Activated CD8-positive, alpha-beta memory T cell treated with anti-CD3 and anti-CD28 coated beads, Interleukin-2, amount 50 U/mL, for 4 hours (primary cell): ENCODE measurements at regions not wholly inside any gene's neighbourhood (a gene's known extent, or its start where the extent isn't known, plus 50 kb on each side); places are given as distances from the start of the nearest gene placed in this dataset.
"Not testable (repeated sequence)": the region's sequence is repeated elsewhere in the genome, so short reads cannot be mapped to it uniquely, and the experiment has no call there.

ENCODE experiments used
- DNase-seq: peaks from one replicate; pipeline ENCODE4 v3.0.0-alpha.2; 2020

DNA sequence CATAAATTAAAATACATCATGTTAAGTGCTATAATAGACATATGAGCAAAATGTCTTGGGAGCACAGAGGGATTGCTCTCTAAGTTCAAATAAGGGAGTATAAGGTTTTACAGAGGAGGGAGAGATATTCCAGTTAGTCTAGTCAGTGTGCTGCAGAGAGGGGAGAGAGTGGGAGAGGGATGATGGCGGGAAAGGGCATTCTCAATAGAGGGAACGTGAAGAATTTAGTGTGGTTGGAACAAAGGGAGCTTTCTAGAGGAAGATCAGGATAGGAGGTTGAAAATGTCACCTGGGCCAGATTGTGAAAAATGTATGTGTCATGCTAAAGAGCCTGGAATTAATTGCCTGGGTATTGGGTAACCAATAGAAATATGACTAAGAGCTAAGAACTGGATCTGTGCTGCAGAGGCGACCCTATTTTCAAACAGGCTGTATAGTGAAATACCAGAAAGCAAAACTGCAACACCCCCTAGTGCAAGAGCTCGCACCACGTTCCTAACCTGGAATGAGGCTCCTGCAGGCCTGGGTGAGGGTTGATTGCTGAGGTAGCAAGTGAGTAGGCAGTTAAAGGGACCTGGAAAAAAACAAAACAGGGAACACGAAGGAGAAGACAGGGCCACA lies 791.8 kb upstream of the C9orf72 start:
- no peak for DNase-seq

DNA sequence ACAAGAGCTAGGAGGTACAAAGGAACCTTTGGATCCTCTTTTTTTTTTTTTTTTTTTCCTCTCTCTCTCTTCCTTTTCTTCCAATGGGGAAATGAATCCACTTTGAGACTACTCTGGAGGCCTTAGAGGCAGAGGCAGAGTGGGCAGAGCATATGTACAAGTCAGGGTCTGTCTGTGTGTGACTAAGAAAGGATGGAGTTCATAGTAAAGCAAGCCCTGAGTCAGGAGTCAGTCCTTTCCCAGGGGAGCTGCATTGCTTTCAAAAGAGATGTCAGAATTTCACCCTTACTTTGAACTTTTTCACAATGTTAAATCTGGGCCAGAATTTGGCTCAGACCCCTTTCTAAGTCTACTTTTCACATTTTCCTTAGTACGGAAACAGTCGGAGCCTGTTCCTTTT lies 792.4 kb upstream of the C9orf72 start:
- DNase-seq: no peak

- no peak for DNase-seq
These were observed 805.0 kb upstream of the C9orf72 start for GRCh38 chr9:28378231-28378630.

DNA sequence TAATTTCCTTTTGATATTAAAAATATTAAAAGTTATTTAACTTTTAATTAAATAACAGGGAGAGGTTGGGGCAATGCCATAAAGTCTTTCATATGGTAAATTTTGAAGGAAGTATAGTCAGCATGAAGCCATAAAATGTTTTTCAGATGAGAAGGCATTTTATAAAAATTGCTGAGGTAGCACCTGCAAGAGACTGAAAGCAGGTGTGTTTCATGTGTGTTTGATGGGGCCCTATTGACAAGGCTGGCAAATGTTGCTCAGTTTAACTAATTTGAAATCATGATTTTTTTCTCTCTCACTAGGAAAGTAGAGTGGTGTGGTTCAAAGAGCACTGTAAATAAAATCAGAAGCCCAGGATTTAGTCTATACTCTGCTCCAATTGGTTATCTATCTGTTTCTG lies 805.8 kb upstream of the C9orf72 start:
- DNase-seq: no peak

- no peak for DNase-seq
These were observed 816.1 kb upstream of the C9orf72 start for GRCh38 chr9:28389411-28389810.

DNA sequence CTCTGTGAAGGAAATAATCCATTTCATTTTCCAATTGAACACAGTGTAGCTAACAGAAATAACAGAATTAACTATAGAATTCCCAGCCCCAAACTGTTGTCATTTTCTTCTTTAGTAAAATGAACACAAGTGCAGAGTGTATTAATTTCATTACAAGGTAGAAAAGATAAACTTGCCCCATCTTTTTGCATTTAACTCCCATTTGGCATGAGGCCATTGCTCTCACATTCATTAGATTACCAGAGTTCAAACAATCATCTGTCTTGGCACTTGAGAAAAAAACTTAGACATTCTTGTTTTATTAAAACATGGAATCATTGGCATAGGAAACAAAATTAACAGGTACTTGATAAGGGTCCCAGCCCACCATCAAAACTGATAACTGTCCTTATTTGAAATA lies 821.5 kb upstream of the C9orf72 start:
- no peak for DNase-seq

GRCh38 chr9:28396058-28396457 lies 822.8 kb upstream of the C9orf72 start:
- DNase-seq: no peak

- DNase-seq: no peak
These were observed 834.1 kb upstream of the C9orf72 start for GRCh38 chr9:28407351-28407750.

GRCh38 chr9:28409919-28410318 lies 836.6 kb upstream of the C9orf72 start:
- DNase-seq: no peak

DNA sequence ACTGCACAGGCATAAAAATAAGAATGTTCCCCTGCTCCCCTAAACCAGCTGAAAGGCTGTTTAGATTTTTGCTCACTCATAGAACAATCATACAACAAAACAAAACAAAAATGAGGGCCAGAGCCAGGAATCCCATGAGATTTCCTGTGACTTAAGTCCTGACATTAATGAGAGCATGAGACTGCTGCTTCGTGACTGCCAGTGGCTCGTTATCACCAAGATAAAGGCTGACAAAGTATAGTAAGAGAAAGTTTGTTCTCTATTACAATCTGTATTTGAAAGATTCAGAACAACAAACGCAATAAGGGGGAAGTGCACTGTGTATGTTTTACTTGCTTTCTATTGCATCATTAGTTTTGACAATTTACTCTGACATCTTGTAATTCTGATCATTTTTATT lies 837.1 kb upstream of the C9orf72 start:
- no peak for DNase-seq

GRCh38 chr9:28413471-28413870 lies 840.2 kb upstream of the C9orf72 start:
- DNase-seq: no peak

DNA sequence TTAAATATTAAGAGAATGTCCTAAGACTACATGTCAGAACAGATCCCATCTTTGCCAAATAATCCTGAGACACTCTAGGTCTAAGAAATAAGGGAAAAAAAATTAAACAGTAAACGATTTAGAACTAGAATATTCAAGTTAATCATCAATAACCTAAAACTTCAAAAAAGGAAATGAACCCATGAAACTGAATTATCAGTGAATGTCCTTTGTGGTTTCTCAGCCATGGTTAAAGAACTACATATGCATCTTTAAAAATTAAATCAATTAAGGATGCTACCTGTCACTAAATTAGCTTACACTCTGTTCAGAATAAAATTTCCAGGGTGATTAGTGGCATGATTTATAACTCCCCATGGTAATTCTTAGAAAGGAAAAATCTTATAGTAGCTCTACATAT lies 850.0 kb upstream of the C9orf72 start:
- no peak for DNase-seq

- DNase-seq: no peak
These were observed 862.2 kb upstream of the C9orf72 start for GRCh38 chr9:28435456-28435855.

GRCh38 chr9:28439688-28440087 lies 866.4 kb upstream of the C9orf72 start:
- DNase-seq: no peak

DNA sequence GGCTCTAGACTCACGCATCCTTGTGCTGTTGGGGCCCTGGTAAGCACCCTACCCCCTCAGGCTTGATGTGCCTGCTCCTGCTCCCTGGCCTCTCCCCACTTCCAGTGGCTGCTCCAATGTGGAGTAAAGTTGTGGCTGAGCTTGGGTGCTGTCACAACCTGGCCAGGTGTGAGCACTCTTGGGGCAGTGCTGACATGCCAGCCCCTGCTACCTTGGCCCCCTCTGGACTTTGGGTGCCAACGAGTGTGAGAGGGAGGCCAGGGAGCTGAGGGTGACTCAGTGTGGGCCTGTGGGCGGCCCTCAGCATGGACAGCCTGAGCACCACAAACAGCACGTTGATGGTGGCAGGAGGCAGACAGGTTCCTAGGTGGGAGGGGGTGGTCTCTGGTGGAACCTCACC lies 870.2 kb upstream of the C9orf72 start:
- DNase-seq: no peak

GRCh38 chr9:28444637-28445036 lies 871.4 kb upstream of the C9orf72 start:
- no peak for DNase-seq

GRCh38 chr9:28445211-28445610 lies 871.9 kb upstream of the C9orf72 start:
- DNase-seq: no peak

- DNase-seq: no peak
These were observed 880.6 kb upstream of the C9orf72 start for GRCh38 chr9:28453918-28454317.

DNA sequence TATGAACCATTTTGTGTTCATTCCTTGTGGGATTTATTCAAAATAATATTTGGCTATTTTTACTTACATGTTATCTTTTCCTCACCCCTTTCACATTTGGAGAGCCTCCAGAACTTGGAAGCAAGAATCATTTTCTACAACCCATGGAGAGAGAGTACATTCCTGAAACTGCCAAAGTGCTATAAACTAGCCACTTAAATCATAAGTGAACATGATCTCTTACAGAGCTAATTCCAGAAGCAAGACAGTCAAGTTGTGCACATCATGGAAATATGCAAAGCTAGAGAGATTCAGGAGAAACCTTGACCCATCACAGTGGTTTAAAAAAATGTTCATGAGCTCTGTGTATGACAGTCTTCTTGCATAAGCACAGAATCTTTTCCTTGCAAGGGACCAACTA lies 883.6 kb upstream of the C9orf72 start:
- no peak for DNase-seq

DNA sequence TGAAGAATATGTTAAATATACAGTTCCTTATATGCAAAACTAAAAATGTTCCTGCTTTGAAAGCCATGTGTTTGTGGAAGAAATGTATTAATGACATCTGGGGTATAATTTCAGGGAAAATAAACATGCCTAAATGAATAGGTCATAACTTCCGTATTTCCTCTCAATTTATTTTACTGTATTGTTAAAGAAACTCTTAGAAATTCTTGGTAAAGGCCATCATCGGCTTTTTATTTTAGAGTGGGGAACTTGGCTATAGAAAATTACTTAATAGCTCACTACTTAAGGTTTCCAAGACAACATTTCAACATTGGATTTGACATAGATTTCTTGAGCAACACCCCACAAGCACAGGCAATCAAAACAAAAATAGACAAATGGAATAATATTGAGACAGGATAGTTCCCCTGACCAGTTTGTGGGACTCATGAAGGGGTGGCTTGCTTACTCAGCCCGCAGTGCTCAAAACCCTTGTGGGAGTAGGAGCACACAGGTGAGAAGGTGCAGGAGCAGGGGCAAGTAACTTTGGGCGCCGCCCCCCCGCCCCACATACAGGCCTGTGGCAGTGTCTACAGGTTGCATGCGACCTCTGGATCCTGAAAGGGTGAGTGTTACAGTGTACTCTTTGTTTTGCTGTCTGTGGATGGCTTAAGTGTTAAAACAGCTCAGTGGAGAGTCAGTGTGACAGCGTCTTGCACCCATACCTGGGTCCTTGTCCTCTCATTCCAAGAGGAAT lies 891.4 kb upstream of the C9orf72 start:
- no peak for DNase-seq

GRCh38 chr9:28471261-28471660 lies 898.0 kb upstream of the C9orf72 start:
- DNase-seq: no peak

- no peak for DNase-seq
These were observed 914.3 kb upstream of the C9orf72 start for GRCh38 chr9:28487561-28487960.

- no peak for DNase-seq
These were observed 917.8 kb upstream of the C9orf72 start for GRCh38 chr9:28491121-28491520.

DNA sequence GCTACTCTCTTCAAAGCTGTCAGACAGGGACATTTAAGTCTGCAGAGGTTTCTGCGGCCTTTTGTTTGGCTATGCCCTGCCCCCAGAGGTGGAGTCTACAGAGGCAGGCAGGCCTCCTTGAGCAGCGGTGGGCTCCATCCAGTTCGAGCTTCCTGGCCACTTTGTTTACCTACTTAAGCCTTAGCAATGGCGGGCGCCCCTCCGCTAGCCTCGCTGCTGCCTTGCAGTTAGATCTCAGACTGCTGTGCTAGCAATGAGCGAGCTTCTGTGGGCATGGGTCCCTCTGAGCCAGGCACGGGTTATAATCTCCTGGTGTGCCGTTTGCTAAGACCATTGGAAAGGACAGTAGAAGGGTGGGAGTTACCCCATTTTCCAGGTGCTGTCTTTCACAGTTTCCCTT lies 924.9 kb upstream of the C9orf72 start:
- not testable (repeated sequence) for DNase-seq

DNA sequence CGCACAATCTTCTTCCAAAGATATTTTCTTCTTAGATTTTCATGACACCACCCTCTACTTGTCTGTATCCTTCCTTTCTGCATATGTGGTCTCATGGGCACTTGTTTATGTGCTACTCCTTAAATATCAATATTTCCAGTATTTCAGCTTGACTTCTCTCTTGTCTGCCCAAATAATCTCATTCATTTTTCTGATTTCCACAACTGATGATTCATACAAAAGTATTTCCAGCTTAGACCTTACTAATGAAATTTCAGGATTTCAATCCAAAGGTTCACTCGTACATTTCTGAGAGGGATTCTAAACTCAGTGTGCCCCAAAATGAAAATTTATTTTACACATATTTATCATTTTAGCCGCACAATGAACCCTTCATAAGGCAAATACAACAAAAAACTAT lies 928.9 kb upstream of the C9orf72 start:
- no peak for DNase-seq
